ENCODE measurements at regions not wholly inside any gene's neighbourhood (a gene's known extent, or its start where the extent isn't known, plus 50 kb on each side); places are given as distances from the start of the nearest gene placed in this dataset.
"Not testable (repeated sequence)": the region's sequence is repeated elsewhere in the genome, so short reads cannot be mapped to it uniquely, and the experiment has no call there.

DNA sequence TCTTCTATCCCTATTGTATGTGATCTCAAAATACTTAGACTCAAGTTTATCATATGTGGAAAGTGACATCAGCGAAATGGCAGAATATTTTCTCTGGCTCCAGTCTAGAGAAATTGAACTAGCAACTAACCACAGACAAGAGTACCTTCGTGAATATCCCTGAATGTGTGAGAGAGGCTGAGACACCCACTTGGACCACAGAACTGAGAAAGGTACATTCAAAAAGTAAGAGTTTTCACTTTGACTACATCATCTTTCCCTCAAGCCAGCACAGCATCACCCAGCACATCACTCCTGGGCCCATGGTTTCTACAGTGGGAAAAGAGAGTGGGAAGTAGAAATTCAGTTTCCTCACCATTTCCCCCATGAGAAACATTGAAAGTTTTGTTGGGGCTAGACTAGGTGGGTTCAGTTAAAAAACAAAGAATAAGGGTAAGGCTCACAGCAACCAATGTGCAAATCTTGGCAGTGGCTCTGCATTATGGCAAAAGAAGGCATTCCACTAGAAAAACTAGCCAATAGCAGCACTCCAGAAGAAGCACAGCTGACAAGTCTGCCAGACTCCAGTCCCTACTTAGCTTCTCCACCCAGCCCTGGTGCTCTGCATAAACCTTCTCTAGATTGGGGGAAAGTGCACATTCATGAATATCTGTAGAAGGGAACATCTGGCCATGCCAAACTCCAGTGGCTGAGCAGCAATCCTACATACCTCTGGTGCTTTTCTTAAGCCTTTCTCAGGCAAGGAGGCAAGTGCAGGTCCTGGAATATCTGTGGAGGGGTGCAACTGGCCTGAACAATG is 225.6 kb upstream of the VLDLR start:
- no peak overlapping the region for H3K4me3 ChIP-seq (ENCODE audit: control insufficient read depth, low read depth, low read length)
- DNase-seq (ENCODE audit: low read depth): no peak
- no peak for TF ChIP-seq CTCF (IDR thresholded peaks at IDR 0.05; ENCODE audit: control insufficient read depth, insufficient read depth, low read depth, low read length, missing control alignments)

- no peak overlapping the region for H3K4me3 ChIP-seq (ENCODE audit: control insufficient read depth, low read depth, low read length)
- no peak for TF ChIP-seq CTCF (IDR thresholded peaks at IDR 0.05; ENCODE audit: control insufficient read depth, insufficient read depth, low read depth, low read length, missing control alignments)
- no peak for DNase-seq (ENCODE audit: low read depth)
Observed at GRCh38 chr9:2396622-2397285, 224.8 kb upstream of the VLDLR start.

GRCh38 chr9:2397875-2398274 is 223.7 kb upstream of the VLDLR start:
- not testable (repeated sequence) for H3K4me3 ChIP-seq (ENCODE audit: control insufficient read depth, low read depth, low read length); DNase-seq (ENCODE audit: low read depth)

DNA sequence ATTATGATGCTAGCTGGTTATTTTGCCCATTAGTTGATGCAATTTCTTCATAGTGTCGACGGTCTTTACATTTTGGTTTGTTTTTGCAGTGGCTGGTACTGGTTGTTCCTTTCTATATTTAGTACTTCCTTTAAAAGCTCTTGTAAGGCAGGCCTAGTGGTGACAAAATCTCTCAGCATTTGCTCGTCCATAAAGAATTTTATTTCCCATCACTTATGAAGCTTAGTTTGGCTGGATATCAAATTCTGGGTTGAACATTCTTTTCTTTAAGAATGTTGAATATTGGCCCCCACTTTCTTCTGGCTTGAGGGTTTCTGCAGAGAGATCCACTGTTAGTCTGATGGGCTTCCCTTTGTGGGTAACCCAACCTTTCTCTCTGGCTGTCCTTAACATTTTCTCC is 219.8 kb upstream of the VLDLR start:
- not testable (repeated sequence) for DNase-seq (ENCODE audit: low read depth)

GRCh38 chr9:2403701-2404100 is 217.9 kb upstream of the VLDLR start:
- no peak overlapping the region for H3K4me3 ChIP-seq (ENCODE audit: control insufficient read depth, low read depth, low read length)
- no peak for DNase-seq (ENCODE audit: low read depth)

More for the DNA sequence above, 219.8 kb upstream of the VLDLR start:
- H3K4me3 ChIP-seq (ENCODE audit: control insufficient read depth, low read depth, low read length): not testable (repeated sequence)

GRCh38 chr9:2406252-2406651 is 215.3 kb upstream of the VLDLR start:
- no peak for TF ChIP-seq CTCF (IDR thresholded peaks at IDR 0.05; ENCODE audit: control insufficient read depth, insufficient read depth, low read depth, low read length, missing control alignments)
- H3K4me3 ChIP-seq (ENCODE audit: control insufficient read depth, low read depth, low read length): no peak overlapping the region
- no peak for DNase-seq (ENCODE audit: low read depth)

More at GRCh38 chr9:2403701-2404100, 217.9 kb upstream of the VLDLR start:
- TF ChIP-seq CTCF (IDR thresholded peaks at IDR 0.05; ENCODE audit: control insufficient read depth, insufficient read depth, low read depth, low read length, missing control alignments): no peak

DNA sequence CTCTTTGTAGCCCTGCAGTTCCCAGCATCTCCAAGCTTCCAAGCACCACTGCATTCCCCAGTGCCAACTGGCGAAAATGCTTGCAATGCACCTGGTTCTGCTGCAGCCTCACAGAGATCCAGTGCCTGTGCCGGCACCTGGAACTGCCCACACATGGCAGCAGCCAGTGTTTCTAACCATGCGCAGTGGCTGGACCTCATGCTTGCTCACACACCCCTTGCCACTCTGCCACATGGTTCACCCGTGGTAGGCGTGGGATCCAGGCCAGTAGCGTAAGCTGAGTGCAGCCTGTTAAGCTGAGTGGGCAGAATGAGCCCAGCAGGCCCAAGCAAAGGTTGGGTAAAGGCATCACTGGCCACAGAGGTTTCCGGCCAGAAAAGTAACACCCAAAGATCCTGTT is 214.1 kb upstream of the VLDLR start:
- no peak for TF ChIP-seq CTCF (IDR thresholded peaks at IDR 0.05; ENCODE audit: control insufficient read depth, insufficient read depth, low read depth, low read length, missing control alignments)
- H3K4me3 ChIP-seq (ENCODE audit: control insufficient read depth, low read depth, low read length): no peak overlapping the region
- DNase-seq (ENCODE audit: low read depth): no peak
